ENCODE measurements at regions not wholly inside any gene's neighbourhood (a gene's known extent, or its start where the extent isn't known, plus 50 kb on each side); places are given as distances from the start of the nearest gene placed in this dataset.
A peak's percentile ranks its signal among the peaks of the same experiment; 100 is the strongest.

DNA sequence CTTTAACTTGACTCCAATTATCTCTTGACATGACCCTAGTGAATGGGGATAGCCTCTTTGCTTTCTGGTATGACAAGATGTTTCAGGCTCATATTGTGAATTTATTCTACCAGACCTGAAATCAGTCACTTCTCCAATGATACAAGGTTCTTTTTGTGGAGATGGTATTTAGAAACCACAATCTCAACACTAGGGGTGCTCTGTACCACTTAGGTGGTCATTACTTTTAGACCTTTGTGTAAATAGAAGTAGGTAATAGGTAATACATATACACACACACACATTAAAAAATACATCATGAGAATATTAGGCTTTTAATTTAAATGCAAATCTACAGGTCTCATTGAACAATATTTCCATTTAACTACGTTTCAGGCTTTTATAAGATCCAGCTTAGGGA lies 199.0 kb upstream of the RHOBTB1 start:
- no peak for DNase-seq (ENCODE audit: low spot score)

DNA sequence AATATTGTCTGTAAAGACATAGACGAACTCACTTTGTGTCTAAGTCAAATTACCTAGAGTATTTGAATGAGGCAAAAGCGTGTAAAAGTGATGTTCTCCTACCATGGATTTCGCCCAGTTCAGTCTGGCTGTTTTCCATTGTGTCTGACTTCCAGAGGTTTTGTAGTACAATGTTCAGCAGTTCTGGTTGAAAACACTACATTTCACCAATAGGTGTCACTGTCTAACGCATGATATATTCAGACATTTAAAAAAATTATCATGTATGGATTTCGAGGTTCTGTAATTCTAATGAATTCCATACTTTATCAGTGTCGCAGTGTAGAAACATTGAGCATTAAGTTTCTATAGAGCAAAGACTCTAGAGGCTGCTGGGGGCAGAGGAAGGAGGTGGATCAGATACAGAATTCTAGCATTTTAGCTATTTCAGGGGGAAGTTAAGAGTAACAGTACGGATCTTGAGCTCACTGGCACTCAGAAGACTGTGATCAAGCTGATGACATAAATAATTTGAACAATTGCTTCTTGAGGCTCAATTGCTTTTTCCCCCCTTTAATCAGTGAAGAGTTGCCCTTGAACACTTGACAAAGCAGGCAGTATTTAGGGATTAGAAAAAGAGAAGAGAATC lies 196.9 kb upstream of the RHOBTB1 start:
- peak; percentile 55 for DNase-seq (ENCODE audit: low spot score)

GRCh38 chr10:61139592-61139953 lies 195.6 kb upstream of the RHOBTB1 start:
- no peak for DNase-seq (ENCODE audit: low spot score)

DNA sequence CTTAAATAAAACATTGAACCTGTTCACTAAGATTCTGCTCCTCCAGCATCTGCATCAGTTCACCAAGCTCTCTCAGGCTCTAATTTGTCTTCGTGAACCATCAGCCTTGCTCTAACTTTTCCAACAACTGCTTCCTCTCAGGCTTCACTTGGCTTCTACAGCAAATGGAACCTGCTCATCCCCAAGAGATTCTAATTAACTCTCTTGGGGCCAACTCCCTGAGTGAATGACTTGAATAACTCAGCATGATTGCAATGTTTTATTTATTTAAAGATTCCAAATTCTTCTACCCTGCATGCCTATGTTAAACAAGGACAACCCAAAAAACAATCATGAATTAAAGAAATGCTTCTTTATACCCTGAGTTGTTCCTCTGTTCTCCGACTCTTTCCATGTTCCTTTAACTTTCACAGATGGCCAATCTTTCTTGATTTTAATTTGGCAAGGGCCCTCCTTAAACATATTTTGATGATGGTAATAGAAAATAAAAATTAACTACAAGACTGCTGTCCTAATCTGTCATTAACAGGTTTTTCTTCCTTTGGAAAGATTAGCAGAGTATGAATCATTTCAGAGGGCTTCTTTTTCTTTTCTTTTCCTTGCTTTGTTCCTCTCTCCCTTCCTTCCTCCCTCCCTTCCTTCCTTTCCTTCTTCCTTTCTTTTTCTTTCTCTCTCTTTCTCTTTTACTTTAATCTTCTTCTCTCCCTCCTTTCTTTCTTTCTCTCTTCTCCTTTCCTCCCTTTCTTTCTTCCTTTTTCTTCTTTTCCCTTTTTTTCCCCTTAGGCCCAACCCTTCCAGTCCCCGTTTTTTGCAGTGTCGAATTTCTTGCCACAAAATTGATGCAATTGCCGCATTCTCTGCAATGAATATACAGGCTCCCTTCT lies 195.0 kb upstream of the RHOBTB1 start:
- DNase-seq (ENCODE audit: low spot score): no peak

DNA sequence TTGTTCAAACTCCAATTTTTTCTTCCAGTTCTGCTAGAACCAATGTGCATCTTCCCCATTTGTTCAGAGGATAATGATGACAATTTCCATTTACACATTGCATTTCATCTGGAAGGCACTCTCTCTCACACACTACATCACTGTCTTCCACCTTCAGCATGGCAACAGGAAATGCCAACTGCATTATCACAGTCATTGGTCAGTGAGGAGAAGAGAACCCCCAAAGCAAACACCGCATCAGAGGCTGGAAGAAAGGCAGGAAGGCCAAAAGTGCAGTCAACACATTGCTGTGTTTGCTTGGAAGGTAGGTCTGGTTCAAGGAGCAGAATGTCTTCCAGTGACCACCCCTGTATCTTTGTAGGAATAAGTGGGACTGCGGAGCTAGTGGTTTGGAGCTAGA lies 192.2 kb upstream of the RHOBTB1 start:
- DNase-seq (ENCODE audit: low spot score): no peak

GRCh38 chr10:61135276-61135721 lies 191.3 kb upstream of the RHOBTB1 start:
- DNase-seq (ENCODE audit: low spot score): no peak

- DNase-seq (ENCODE audit: low spot score): no peak
Observed at GRCh38 chr10:61130366-61130765, 186.4 kb upstream of the RHOBTB1 start.

DNA sequence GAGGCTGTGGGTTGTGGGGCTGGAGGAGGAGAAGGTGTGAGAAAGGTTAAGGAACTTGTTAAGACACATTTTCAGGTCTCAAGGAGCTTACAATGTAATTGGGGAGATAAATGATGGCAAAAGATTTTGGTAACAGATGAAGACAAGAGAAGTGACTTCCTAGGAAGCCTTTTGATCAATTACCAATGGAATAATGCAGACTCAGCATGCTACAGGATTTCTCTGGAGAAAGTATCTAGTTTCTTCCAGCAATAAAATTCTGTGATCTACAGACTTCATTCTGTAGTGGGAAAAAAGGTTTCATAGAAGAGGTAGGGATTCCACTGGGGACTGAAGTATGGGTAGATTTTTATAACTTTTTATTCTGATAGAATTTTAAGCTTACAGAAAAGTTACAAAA lies 184.2 kb upstream of the RHOBTB1 start:
- no peak for DNase-seq (ENCODE audit: low spot score)

DNA sequence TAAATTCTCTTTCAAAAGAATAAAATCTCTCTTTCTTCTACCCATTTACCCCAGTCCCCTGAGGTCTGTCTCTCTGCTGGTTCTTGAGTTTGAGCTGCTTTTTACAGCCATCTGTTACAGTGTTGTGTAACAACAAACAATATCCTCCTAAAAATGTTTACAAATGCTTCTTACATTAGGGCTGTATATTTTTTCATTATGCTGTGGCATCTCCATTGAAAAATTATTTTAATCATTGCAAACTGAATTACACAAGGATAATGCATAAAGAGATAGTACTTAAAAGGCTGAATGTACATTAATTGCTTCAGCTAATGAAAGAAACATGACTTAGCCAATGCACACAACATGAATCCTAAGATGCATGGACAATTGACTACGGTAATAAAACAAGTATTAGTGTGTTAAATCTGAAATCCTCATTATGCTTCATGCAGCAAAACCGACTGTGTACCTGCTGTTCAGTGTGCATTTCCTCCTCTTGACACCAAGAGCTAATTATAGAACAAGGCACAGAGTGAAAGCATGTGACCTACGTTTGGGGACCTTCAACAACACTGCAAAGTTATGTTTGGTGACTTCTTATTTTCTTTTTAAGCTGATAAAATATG lies 181.7 kb upstream of the RHOBTB1 start:
- no peak for DNase-seq (ENCODE audit: low spot score)

- DNase-seq (ENCODE audit: low spot score): no peak
Observed at GRCh38 chr10:61124756-61125530, 181.0 kb upstream of the RHOBTB1 start.

DNA sequence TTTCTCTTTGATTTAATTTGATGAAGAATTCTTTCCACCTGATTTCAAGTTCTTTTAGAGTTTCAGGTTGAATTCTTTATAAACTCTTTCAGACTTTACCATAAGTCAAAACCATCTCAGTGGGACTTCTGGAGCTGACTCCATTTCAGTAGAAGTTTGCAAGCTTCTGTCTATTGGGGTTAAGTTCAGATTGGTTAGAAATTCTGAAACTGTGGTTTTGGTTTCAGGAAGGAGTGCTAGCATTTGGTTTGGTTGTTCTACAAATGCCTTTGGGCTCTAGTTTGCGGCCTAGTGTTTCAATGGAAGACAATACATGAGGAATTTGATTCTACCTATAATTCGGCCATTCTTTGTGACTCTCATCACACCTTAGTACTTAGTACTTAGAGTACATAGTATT lies 176.8 kb upstream of the RHOBTB1 start:
- DNase-seq (ENCODE audit: low spot score): no peak

DNA sequence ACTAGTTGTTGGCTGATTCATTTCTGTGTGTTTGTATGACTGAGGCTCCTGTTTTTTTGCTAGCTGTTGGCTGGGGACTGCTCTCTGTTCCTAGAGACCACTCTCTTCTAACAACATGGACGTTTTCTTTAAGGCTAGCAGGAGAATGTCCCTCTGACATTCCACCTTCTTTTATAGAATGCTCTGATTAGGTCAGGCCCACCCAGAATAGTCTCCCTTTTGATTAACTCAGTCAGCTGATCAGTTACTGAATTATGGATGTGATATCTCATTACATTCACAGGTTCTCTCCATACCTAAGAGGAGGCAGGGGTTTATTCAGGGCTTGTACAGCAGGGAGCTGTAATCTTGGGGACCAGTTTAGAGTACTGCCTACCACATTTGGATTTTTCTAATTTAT lies 175.6 kb upstream of the RHOBTB1 start:
- no peak for DNase-seq (ENCODE audit: low spot score)

DNA sequence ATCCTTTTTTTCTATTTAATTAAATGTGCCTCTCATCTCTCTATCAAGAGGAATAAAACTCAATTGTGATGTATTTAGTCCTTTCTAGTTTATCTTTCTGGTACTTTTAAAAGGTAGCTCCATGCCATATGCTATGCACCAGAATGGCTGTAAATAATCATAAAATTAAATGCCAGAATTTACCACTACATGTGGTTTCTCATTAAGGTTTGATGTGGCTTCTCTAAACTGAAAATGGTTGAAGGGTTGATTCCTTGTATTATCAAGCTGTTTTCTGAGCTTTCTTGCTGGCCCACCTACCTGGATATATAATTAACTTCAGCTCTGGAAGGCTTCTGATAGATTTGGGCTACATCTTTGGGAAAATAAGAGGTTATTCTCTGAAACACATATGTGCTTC lies 171.9 kb upstream of the RHOBTB1 start:
- no peak for DNase-seq (ENCODE audit: low spot score)

- DNase-seq (ENCODE audit: low spot score): no peak
Observed at GRCh38 chr10:61112771-61113170, 168.8 kb upstream of the RHOBTB1 start.

DNA sequence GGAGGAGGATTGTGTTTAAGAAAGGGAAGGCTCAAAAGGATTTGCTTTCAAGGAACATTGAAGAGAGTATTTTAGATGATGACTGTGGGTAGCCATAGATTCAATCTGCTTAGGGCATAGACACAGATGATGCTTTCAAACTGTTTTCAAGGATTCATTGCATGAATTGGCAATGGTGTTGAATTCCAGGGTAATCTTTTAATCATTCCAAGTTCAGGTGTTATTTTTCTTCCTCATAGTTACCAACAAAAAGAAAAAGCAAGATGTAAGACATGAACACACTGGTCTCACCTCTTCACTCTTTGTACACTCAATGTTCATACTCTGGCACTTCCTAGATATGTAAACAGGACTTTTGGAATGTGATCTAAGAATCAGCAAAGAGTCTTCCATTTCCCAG lies 167.0 kb upstream of the RHOBTB1 start:
- DNase-seq (ENCODE audit: low spot score): no peak

GRCh38 chr10:61110188-61110844 lies 166.3 kb upstream of the RHOBTB1 start:
- DNase-seq (ENCODE audit: low spot score): no peak

- DNase-seq (ENCODE audit: low spot score): no peak
Observed at GRCh38 chr10:61108915-61109314, 164.9 kb upstream of the RHOBTB1 start.

- DNase-seq (ENCODE audit: low spot score): no peak
Observed at GRCh38 chr10:61100887-61101286, 156.9 kb upstream of the RHOBTB1 start.

- no peak for DNase-seq (ENCODE audit: low spot score)
Observed at GRCh38 chr10:61099756-61100155, 155.8 kb upstream of the RHOBTB1 start.

- no peak for DNase-seq (ENCODE audit: low spot score)
Observed at GRCh38 chr10:61098966-61099365, 155.0 kb upstream of the RHOBTB1 start.

GRCh38 chr10:61097026-61097425 lies 153.0 kb upstream of the RHOBTB1 start:
- no peak for DNase-seq (ENCODE audit: low spot score)

GRCh38 chr10:61096056-61096455 lies 152.1 kb upstream of the RHOBTB1 start:
- DNase-seq (ENCODE audit: low spot score): no peak

Data from D341Med (cell line).